Activated CD4-positive, alpha-beta T cell treated with anti-CD3 and anti-CD28 coated beads for 36 hours (primary cell): ENCODE measurements at regions not wholly inside any gene's neighbourhood (a gene's known extent, or its start where the extent isn't known, plus 50 kb on each side); places are given as distances from the start of the nearest gene placed in this dataset.
"Not testable (repeated sequence)": the region's sequence is repeated elsewhere in the genome, so short reads cannot be mapped to it uniquely, and the experiment has no call there.

Source experiments
- ATAC-seq: fragments of 200-7000 bp; cut with Tn5 transposase; one replicate; pipeline ENCODE4 v1.10.0; 2021; ENCODE audit warnings: mild to moderate bottlenecking, moderate library complexity
- CTCF ChIA-PET: fragments of 350-600 bp; sonication (Branson Sonifier 250); formaldehyde crosslinking; loops from one replicate; lab custom pipeline; 2021; ENCODE audit warnings: antibody characterized with exemption; lab: Charles Lee
- POLR2A ChIA-PET: fragments of 350-600 bp; sonication (Branson Sonifier 250); formaldehyde crosslinking; loops from one replicate; lab custom pipeline; 2021; ENCODE audit warnings: antibody characterized with exemption, inconsistent platforms; lab: Charles Lee
- DNase-seq: peaks from one replicate; pipeline ENCODE4 v3.0.0-alpha.2; 2020
- H3K27ac Mint-ChIP-seq: one replicate; pipeline ENCODE4 v1.8.0; 2021; ENCODE audit warnings: mixed read lengths
- H3K27me3 Mint-ChIP-seq: one replicate; pipeline ENCODE4 v1.8.0; 2021; ENCODE audit warnings: mixed read lengths
- H3K36me3 Mint-ChIP-seq: one replicate; pipeline ENCODE4 v1.8.0; 2021; ENCODE audit warnings: low read depth, mixed read lengths
- H3K4me1 Mint-ChIP-seq: one replicate; pipeline ENCODE4 v1.8.0; 2021; ENCODE audit warnings: mixed read lengths
- H3K4me3 Mint-ChIP-seq: one replicate; pipeline ENCODE4 v1.8.0; 2021; ENCODE audit warnings: mild to moderate bottlenecking, moderate library complexity, mixed read lengths
- H3K9me3 Mint-ChIP-seq: one replicate; pipeline ENCODE4 v1.8.0; 2021; ENCODE audit warnings: low read depth, mixed read lengths
- intact Hi-C, 2 experiments: fragments of 100-400 bp; cut with DNase I in 1 of 2; cut with micrococcal nuclease in 1 of 2; formaldehyde crosslinking; loops; one replicate each; pipeline versions ENCODE4 v1.14.2 to v1.15.1; 2022 to 2024; cut with DNase I, micrococcal nuclease

DNA sequence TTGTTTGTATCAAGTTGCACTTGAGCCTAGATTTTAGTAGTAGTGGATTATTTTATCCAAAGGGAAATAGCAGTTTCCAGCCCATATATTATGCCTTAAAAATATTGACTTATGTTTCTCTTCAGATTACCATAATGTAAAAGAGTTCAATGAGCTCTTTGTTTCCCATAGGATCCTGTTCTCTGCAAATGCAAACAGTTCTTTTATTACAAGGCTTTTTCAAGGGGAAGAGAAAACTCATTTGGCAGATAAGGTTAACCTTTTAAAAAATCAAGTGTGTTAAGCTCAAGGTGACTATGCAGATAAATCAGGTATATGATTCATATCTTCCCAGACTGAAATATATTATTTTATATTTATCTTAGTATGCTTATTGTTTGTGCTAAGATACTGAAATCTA, 961.2 kb upstream of the SPRY2 start:
- ATAC-seq = no peak
- intact Hi-C loops = no loop called here
- no peak for DNase-seq
- CTCF ChIA-PET = interaction anchor here (0.7 to 1.0 kb wide), 2 partner anchors 17 to 232 kb away, joined by 3 read pairs; no protein-coding TSS in a partner anchor
- Mint-ChIP-seq H3K27ac (no peak overlapping the region), H3K4me1 (no peaks in the 10 kb centered on the region), H3K9me3 (peaks cover 6% of the 10 kb centered on the region), H3K4me3 (no peak overlapping the region), H3K36me3 (no peaks in the 10 kb centered on the region), H3K27me3 (no peaks in the 10 kb centered on the region)
- POLR2A ChIA-PET = no interaction called here

GRCh38 chr13:81295177-81295576, 954.3 kb upstream of the SPRY2 start:
- DNase-seq (no peak), ATAC-seq (no peak)
- ChIA-PET POLR2A (no interaction called here), CTCF (no interaction called here)
- H3K4me1 Mint-ChIP-seq = no peaks in the 10 kb centered on the region
- H3K36me3 Mint-ChIP-seq = no peaks in the 10 kb centered on the region
- H3K27ac Mint-ChIP-seq = no peak overlapping the region
- H3K9me3 Mint-ChIP-seq = peaks cover 4% of the 10 kb centered on the region
- H3K4me3 Mint-ChIP-seq = no peak overlapping the region
- intact Hi-C loops = no loop called here
- no peaks in the 10 kb centered on the region for H3K27me3 Mint-ChIP-seq

DNA sequence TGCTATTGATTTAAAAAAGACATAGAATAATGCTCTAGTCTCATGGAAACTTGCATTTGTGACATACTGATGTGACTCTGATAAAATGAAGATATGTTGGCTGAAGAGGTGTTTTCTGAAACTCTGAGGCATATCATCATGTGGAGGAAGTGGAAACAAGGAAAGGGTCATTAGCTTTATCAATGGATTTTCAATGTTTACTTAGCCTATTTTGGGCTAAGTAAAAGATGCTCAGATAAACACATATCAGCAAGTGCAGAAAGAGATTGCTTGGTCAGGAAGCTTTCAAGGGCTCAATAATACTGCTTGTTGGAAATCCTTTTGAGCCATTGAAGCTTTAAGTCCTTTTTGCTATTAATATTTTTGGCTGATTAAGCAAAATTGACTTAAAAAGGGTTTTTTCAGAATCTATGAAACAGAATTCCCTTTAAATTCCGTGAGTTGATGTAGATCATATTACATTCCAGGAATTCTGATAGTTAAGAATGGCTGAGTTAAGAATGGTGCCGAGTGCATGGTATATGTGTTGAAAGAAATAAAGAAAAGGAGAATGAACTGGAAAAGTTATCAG, 952.8 kb upstream of the SPRY2 start:
- no peak overlapping the region for H3K27ac Mint-ChIP-seq
- no peaks in the 10 kb centered on the region for H3K36me3 Mint-ChIP-seq
- H3K4me1 Mint-ChIP-seq = no peaks in the 10 kb centered on the region
- CTCF ChIA-PET = no interaction called here
- no peak for DNase-seq
- POLR2A ChIA-PET = no interaction called here
- H3K27me3 Mint-ChIP-seq = no peaks in the 10 kb centered on the region
- H3K4me3 Mint-ChIP-seq = no peak overlapping the region
- peaks cover 5% of the 10 kb centered on the region for H3K9me3 Mint-ChIP-seq
- intact Hi-C loops = no loop called here
- no peak for ATAC-seq

- ATAC-seq = no peak
- Mint-ChIP-seq H3K27me3 (no peaks in the 10 kb centered on the region), H3K9me3 (peaks cover 10% of the 10 kb centered on the region), H3K27ac (no peak overlapping the region), H3K4me3 (no peak overlapping the region), H3K4me1 (no peaks in the 10 kb centered on the region), H3K36me3 (no peaks in the 10 kb centered on the region)
- ChIA-PET CTCF (no interaction called here), POLR2A (no interaction called here)
- intact Hi-C loops = no loop called here
- DNase-seq = no peak
These were observed 942.6 kb upstream of the SPRY2 start for GRCh38 chr13:81283561-81283960.

GRCh38 chr13:81283062-81283461, 942.1 kb upstream of the SPRY2 start:
- DNase-seq (no peak), ATAC-seq (no peak)
- Mint-ChIP-seq H3K36me3 (no peaks in the 10 kb centered on the region), H3K4me1 (no peaks in the 10 kb centered on the region), H3K27ac (no peak overlapping the region), H3K4me3 (no peak overlapping the region), H3K9me3 (peaks cover 10% of the 10 kb centered on the region), H3K27me3 (no peaks in the 10 kb centered on the region)
- CTCF ChIA-PET = interaction anchor here (0.6 kb wide), 1 partner anchor 20 kb away, joined by 3 read pairs; no protein-coding TSS in a partner anchor
- intact Hi-C loops = no loop called here
- POLR2A ChIA-PET = no interaction called here

DNA sequence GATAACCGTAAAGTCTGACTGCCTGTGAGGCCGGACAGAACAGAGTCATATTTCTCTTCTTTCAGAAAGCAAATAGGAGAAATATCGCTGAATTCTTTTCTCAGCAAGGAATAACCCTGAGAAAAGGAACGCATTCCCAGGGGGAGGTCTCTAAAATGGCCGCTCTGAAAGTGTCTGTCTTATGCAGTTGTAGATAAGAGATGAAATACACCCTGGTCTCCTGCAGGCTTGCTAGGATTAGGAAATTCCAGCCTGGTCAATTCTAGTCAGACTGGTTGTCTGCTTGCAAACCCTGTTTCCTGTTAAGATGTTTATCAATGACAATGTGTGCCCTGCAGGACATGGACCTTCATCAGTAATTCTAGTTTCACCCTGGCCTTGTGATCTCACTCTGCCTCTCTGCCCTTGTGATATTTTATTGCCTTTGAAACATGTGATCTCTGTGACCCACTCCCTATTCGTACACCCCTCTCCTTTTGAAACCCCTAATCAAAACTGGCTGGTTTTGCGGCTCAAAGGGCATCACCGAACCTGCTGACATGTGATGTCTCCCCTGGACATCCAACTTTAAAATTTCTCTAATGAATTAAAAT, 934.8 kb upstream of the SPRY2 start:
- ChIA-PET CTCF (no interaction called here), POLR2A (no interaction called here)
- Mint-ChIP-seq H3K4me3 (no peak overlapping the region), H3K4me1 (no peaks in the 10 kb centered on the region), H3K36me3 (no peaks in the 10 kb centered on the region), H3K27ac (no peak overlapping the region), H3K9me3 (peaks cover 28% of the 10 kb centered on the region), H3K27me3 (no peaks in the 10 kb centered on the region)
- DNase-seq = no peak
- intact Hi-C loops = no loop called here
- no peak for ATAC-seq

DNA sequence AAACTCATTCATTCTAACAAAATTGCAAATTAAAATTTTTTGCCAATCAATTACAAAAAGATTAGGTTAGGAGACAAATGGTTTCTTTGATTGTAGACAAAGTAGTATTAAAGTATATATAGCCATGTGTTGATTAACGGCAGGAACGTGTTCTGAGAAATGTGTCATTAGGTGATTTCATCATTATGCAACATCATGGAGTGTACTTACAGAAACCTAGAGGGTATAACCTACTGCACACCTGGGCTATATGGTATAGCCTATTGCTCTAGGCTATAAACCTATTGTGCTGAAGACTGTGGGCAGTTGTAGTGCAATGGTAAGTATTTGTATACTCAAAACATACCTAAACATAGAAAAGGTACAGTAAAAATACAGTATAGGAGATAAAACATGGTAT, 906.8 kb upstream of the SPRY2 start:
- ATAC-seq = no peak
- POLR2A ChIA-PET = no interaction called here
- Mint-ChIP-seq H3K4me3 (no peak overlapping the region), H3K9me3 (peaks cover 9% of the 10 kb centered on the region), H3K36me3 (no peaks in the 10 kb centered on the region), H3K27me3 (no peaks in the 10 kb centered on the region), H3K4me1 (no peaks in the 10 kb centered on the region), H3K27ac (no peak overlapping the region)
- no peak for DNase-seq
- intact Hi-C loops = no loop called here
- CTCF ChIA-PET = no interaction called here

GRCh38 chr13:81246556-81246955, 905.6 kb upstream of the SPRY2 start:
- intact Hi-C loops = no loop called here
- Mint-ChIP-seq H3K36me3 (no peaks in the 10 kb centered on the region), H3K27me3 (no peaks in the 10 kb centered on the region), H3K9me3 (peaks cover 9% of the 10 kb centered on the region), H3K4me1 (no peaks in the 10 kb centered on the region), H3K4me3 (no peak overlapping the region), H3K27ac (no peak overlapping the region)
- no peak for DNase-seq
- CTCF ChIA-PET = interaction anchor here (1.5 kb wide), 1 partner anchor 20 kb away, joined by 4 read pairs; no protein-coding TSS in a partner anchor
- POLR2A ChIA-PET = interaction anchor here (0.6 kb wide), 1 partner anchor 861 kb away, joined by 3 read pairs; no protein-coding TSS in a partner anchor
- ATAC-seq = no peak

GRCh38 chr13:81244011-81244410, 903.1 kb upstream of the SPRY2 start:
- ChIA-PET CTCF (no interaction called here), POLR2A (no interaction called here)
- Mint-ChIP-seq H3K36me3 (no peaks in the 10 kb centered on the region), H3K4me3 (no peak overlapping the region), H3K27me3 (no peaks in the 10 kb centered on the region), H3K4me1 (no peaks in the 10 kb centered on the region), H3K27ac (no peak overlapping the region), H3K9me3 (peaks cover 9% of the 10 kb centered on the region)
- no peak for ATAC-seq
- intact Hi-C loops = no loop called here
- DNase-seq = no peak

- ATAC-seq (no peak), DNase-seq (no peak)
- Mint-ChIP-seq H3K27ac (no peak overlapping the region), H3K27me3 (no peaks in the 10 kb centered on the region), H3K4me3 (no peak overlapping the region), H3K36me3 (no peaks in the 10 kb centered on the region), H3K9me3 (peaks cover 10% of the 10 kb centered on the region), H3K4me1 (no peaks in the 10 kb centered on the region)
- intact Hi-C loops = no loop called here
- ChIA-PET POLR2A (no interaction called here), CTCF (interaction anchor here (0.5 kb wide), 1 partner anchor 734 kb away, joined by 3 read pairs; no protein-coding TSS in a partner anchor)
These were observed 889.5 kb upstream of the SPRY2 start for GRCh38 chr13:81230386-81230785.

- H3K4me3 Mint-ChIP-seq, H3K27me3 Mint-ChIP-seq, POLR2A ChIA-PET, H3K4me1 Mint-ChIP-seq, H3K27ac Mint-ChIP-seq, CTCF ChIA-PET, DNase-seq, H3K36me3 Mint-ChIP-seq, ATAC-seq, intact Hi-C loops: not testable (repeated sequence)
- peaks cover 10% of the 10 kb centered on the region for H3K9me3 Mint-ChIP-seq
These were observed 885.9 kb upstream of the SPRY2 start for GRCh38 chr13:81226830-81227229.

DNA sequence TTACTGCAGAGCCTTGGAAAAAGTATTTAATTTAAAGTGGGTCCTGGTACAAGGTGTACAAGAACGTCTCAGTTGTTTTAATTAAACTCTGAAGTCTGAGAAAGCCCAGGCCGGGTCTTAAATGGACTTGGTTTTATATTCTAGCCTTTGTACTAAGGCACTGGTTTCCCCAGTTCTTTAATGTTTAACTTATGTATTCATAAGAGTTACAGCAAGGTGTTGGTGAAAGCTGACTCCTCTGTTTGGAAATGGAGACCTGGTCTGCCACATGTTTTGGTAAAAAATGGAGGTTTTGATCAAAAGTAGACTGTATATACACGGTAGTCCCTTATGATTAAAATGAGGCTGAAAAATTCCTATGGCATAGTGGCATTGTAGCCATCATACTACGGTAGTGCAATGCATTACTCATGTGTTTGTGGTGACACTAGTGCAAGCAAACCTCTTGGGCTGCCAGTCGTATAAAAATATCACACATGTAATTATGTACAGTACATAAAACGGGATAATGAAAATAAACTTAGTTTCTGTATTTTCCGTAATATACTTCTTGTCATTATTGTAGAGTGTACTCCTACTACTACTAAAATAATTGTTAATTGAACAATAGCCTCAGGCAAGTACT, 883.4 kb upstream of the SPRY2 start:
- POLR2A ChIA-PET = no interaction called here
- CTCF ChIA-PET = no interaction called here
- intact Hi-C loops = no loop called here
- Mint-ChIP-seq H3K9me3 (peaks cover 9% of the 10 kb centered on the region), H3K27me3 (no peaks in the 10 kb centered on the region), H3K36me3 (no peaks in the 10 kb centered on the region), H3K4me3 (no peak overlapping the region), H3K4me1 (no peaks in the 10 kb centered on the region), H3K27ac (no peak overlapping the region)
- ATAC-seq (no peak), DNase-seq (no peak)
